Thyroid gland (tissue), 4 donors: ENCODE measurements at regions not wholly inside any gene's neighbourhood (a gene's known extent, or its start where the extent isn't known, plus 50 kb on each side); places are given as distances from the start of the nearest gene placed in this dataset.

Experiments
- DNase-seq, 2 donors: peaks; one replicate each; pipeline ENCODE4 v3.0.0-alpha.2; 2019
- H3K27ac ChIP-seq, 3 donors: fragments of 200-600 bp; sonication (generic); 1 replicate in 2 of 3; 2 replicates in 1 of 3; pipeline ENCODE4 v1.5.1; 2016 to 2019; ENCODE audit warnings: mild to moderate bottlenecking in 1 of 3, moderate library complexity in 1 of 3
- H3K27me3 ChIP-seq: fragments of 200-600 bp; sonication (generic); one replicate; pipeline ENCODE4 v1.5.1; 2019
- H3K36me3 ChIP-seq, 2 donors: fragments of 200-600 bp; sonication (generic); one replicate each; pipeline ENCODE4 v1.5.1; 2016 to 2019
- H3K4me1 ChIP-seq, 2 donors: fragments of 200-600 bp; sonication (generic); one replicate each; pipeline ENCODE4 v1.5.1; 2017 to 2019
- H3K4me3 ChIP-seq, 3 donors: fragments of 200-600 bp; sonication (generic); replicated peaks in 1 of 3; 1 replicate in 2 of 3; 2 replicates in 1 of 3; pipeline ENCODE4 v1.5.1; 2016; ENCODE audit warnings: mild to moderate bottlenecking in 1 of 3
- H3K9me3 ChIP-seq: fragments of 200-600 bp; sonication (generic); one replicate; pipeline ENCODE4 v1.5.1; 2017
- POLR2A ChIP-seq, 2 donors: fragments of 450-650 bp; IDR thresholded peaks; one replicate each; pipeline ENCODE4 v1.6.1; 2017; ENCODE audit warnings: antibody characterized with exemption in 2 of 2, mild to moderate bottlenecking in 2 of 2, moderate library complexity in 1 of 2
- WGBS, 2 donors: methylation state at CpG; one replicate each; pipeline ENCODE4 v1.1.5; 2017; 5-methylcytosine and 5-hydroxymethylcytosine counted together
- intact Hi-C: fragments of 100-400 bp; cut with DNase I; formaldehyde crosslinking; loops from one replicate; pipeline ENCODE4 v1.15.1; 2023
- TF ChIP-seq, protein P1 (sequence below), 6 experiments: fragments of 200-600 bp in 3 of 6; fragments of 450-650 bp in 3 of 6; sonication (generic) in 3 of 6; IDR thresholded peaks; one replicate each; pipeline ENCODE4 v1.5.1; 2016 to 2019; ENCODE audit warnings: antibody characterized with exemption in 6 of 6, mild to moderate bottlenecking in 2 of 6, inconsistent platforms in 1 of 6, moderate library complexity in 1 of 6

DNA sequence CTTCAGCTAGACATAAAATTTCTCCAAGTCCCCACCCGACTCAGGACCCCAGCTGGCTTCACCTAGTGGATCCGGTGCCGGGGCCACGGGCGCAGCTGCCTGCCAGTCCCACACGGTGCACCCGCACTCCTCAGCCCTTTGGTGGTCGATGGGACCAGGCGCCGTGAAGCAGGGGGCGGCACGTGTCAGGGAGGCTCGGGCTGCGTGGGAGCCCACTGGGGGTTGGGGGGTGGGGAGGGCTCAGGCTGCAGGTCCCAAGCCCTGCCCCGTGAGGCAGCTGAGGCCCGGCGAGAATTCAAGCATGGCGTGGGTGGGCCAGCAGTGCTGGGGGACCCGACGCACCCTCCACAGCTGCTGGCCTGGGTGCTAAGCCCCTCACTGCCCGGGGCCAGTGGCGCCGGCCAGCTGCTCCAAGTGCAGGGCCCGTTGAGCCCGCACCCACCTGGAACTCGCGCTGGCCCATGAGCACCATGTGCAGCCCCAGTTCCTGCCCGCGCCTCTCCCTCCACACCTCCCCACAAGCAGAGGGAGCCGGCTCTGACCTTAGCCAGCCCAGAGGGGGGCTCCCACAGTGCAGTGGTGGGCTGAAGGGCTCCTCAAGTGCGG lies 747.0 kb downstream of the FAM181B start:
- Histone ChIP-seq H3K27me3 (no peaks in the 10 kb centered on the region), H3K4me1 (no peaks in the 10 kb centered on the region), H3K9me3 (no peaks in the 10 kb centered on the region), H3K4me3 (no peak overlapping the region), H3K36me3 (no peaks in the 10 kb centered on the region), H3K27ac (no peak overlapping the region)
- WGBS, 2 donors: 89 to 90% methylated on average over 7 to 24 of the region's 31 CpGs
- intact Hi-C loops: no loop called here
- no peak for TF ChIP-seq POLR2A (IDR thresholded peaks at IDR 0.05)
- TF ChIP-seq, protein P1, sequence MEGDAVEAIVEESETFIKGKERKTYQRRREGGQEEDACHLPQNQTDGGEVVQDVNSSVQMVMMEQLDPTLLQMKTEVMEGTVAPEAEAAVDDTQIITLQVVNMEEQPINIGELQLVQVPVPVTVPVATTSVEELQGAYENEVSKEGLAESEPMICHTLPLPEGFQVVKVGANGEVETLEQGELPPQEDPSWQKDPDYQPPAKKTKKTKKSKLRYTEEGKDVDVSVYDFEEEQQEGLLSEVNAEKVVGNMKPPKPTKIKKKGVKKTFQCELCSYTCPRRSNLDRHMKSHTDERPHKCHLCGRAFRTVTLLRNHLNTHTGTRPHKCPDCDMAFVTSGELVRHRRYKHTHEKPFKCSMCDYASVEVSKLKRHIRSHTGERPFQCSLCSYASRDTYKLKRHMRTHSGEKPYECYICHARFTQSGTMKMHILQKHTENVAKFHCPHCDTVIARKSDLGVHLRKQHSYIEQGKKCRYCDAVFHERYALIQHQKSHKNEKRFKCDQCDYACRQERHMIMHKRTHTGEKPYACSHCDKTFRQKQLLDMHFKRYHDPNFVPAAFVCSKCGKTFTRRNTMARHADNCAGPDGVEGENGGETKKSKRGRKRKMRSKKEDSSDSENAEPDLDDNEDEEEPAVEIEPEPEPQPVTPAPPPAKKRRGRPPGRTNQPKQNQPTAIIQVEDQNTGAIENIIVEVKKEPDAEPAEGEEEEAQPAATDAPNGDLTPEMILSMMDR (IDR thresholded peaks at IDR 0.05): no peak
- no peak for DNase-seq

DNA sequence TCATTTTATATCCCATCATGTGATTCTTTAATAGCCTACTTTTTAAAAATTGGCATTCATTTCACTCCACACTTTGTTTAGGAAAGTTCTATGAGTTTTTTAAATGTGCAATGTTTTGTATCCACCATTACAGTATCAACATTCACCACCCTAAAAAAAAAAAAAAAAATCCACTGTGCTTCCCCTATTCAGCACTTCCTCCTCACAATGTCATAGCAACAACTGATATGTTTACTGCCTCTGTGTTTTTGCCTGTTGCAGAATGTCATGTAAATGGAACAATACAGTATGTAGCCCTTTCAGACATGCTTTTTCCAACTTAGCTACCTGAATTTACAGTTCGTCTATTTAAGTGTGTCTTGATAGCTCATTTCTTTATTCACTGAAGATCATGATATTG lies 754.2 kb downstream of the FAM181B start:
- H3K9me3 ChIP-seq: no peaks in the 10 kb centered on the region
- WGBS, 2 donors: 92 to 94% methylated on average over 1 of the region's 1 CpG
- TF ChIP-seq, protein P1 (IDR thresholded peaks at IDR 0.05): no peak
- no peaks in the 10 kb centered on the region for H3K27me3 ChIP-seq
- H3K4me1 ChIP-seq: no peaks in the 10 kb centered on the region
- intact Hi-C loops: no loop called here
- H3K4me3 ChIP-seq: no peak overlapping the region
- no peaks in the 10 kb centered on the region for H3K36me3 ChIP-seq
- no peak overlapping the region for H3K27ac ChIP-seq
- DNase-seq: no peak

DNA sequence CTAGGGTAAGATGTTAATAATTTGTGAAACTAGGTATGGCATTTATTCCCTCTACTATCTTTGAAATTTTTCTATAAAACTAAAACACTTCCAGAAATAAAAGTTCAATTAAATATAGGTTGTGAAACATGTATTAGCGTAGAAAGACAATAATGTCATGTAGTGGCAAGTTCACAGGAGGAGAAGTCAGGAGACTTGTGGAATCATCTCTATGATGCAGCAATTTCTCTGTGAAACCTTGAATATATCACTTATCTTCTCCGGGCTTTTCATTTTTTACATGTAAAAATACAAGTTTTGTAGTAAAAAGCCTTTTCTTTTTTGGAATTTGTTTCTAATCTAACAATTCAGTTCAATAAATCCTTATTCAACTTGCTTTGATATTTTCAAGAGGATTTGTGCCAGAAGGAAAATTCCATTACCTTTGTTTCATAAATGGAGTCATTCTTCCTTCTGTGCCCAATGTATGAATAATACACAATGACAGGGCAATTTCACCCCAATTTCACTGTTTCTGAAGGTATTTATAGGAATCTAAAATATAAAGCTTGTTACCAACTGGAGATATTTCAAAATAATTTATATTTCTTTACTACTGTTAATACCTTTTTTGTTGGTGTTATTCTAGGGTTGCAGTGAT lies 758.3 kb downstream of the FAM181B start:
- TF ChIP-seq, protein P1 (IDR thresholded peaks at IDR 0.05): no peak
- no peak for TF ChIP-seq POLR2A (IDR thresholded peaks at IDR 0.05)
- Histone ChIP-seq H3K36me3 (no peaks in the 10 kb centered on the region), H3K27ac (no peak overlapping the region), H3K4me1 (no peaks in the 10 kb centered on the region), H3K9me3 (no peaks in the 10 kb centered on the region), H3K27me3 (no peaks in the 10 kb centered on the region), H3K4me3 (no peak overlapping the region)
- WGBS, 2 donors: 93 to 94% methylated on average over 2 of the region's 2 CpGs
- intact Hi-C loops: no loop called here
- no peak for DNase-seq

DNA sequence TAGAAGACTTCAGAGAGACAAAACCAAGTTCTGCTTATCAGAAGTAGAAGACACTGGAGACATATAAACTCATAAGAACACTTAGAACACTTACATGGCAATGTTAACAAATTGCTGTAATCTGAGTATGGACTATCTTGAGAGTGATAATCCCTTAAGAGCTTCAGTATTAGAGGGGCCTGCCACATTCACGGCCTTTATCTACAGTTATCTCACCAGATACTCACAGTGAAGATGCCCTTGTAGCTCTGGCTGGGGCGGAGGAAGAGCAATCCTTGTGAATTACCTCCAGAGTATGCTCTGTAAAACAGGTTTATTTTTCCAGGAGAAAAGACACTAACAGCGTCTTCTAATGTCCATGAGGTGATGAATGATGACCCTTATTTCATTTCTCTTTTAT lies 762.8 kb downstream of the FAM181B start:
- no peaks in the 10 kb centered on the region for H3K9me3 ChIP-seq
- TF ChIP-seq POLR2A (IDR thresholded peaks at IDR 0.05): no peak
- TF ChIP-seq, protein P1 (IDR thresholded peaks at IDR 0.05): no peak
- no peaks in the 10 kb centered on the region for H3K27me3 ChIP-seq
- no peak overlapping the region for H3K27ac ChIP-seq
- DNase-seq: no peak
- no peaks in the 10 kb centered on the region for H3K36me3 ChIP-seq
- H3K4me1 ChIP-seq: no peaks in the 10 kb centered on the region
- intact Hi-C loops: no loop called here
- no peak overlapping the region for H3K4me3 ChIP-seq
- WGBS, 2 donors: 44 to 45% methylated on average over 3 of the region's 3 CpGs

DNA sequence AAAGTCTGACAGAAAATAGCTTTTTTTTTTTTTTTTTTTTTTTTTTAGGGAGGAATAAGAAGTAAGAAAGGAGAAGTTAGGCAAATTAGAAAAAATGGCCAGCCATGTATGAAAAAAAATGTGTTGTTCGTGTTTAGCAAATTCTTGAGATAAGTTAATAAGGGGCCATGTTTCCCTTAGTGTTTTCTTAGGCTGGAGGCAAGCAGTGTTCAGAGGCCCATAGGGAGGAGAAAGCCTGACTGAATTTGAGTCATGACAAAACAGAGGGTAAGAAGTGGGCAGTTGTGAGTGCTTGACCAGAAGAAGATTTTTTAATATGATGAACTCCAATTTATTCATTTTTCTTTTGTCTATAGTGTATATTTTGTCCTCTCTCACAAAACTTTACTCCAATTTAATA lies 766.4 kb downstream of the FAM181B start:
- no peak for TF ChIP-seq POLR2A (IDR thresholded peaks at IDR 0.05)
- TF ChIP-seq, protein P1 (IDR thresholded peaks at IDR 0.05): no peak
- WGBS, 2 donors: 27 to 45% methylated on average over 1 of the region's 1 CpG
- DNase-seq: no peak
- intact Hi-C loops: no loop called here
- Histone ChIP-seq H3K4me3 (no peak overlapping the region), H3K36me3 (no peaks in the 10 kb centered on the region), H3K27me3 (no peaks in the 10 kb centered on the region), H3K4me1 (no peaks in the 10 kb centered on the region), H3K9me3 (no peaks in the 10 kb centered on the region), H3K27ac (no peak overlapping the region)
